CD4-positive, alpha-beta T cell (primary cell): ENCODE measurements at regions not wholly inside any gene's neighbourhood (a gene's known extent, or its start where the extent isn't known, plus 50 kb on each side); places are given as distances from the start of the nearest gene placed in this dataset.

Experiments used
- ATAC-seq: fragments of 200-7000 bp; cut with Tn5 transposase; one replicate; pipeline ENCODE4 v1.10.0; 2022; ENCODE audit warnings: mild to moderate bottlenecking; ENCODE audit not compliant: poor library complexity
- CTCF ChIA-PET: fragments of 350-600 bp; sonication (Branson Sonifier 250); formaldehyde crosslinking; loops from one replicate; lab custom pipeline; 2021; ENCODE audit warnings: antibody characterized with exemption, inconsistent platforms; lab: Charles Lee
- POLR2A ChIA-PET: fragments of 350-600 bp; sonication (Branson Sonifier 250); formaldehyde crosslinking; loops from one replicate; lab custom pipeline; 2021; ENCODE audit warnings: antibody characterized with exemption, inconsistent platforms; lab: Charles Lee
- DNase-seq, 14 experiments: peaks; one replicate each; pipeline ENCODE4 v3.0.0-alpha.2; 2013 to 2020; ENCODE audit warnings: mixed read lengths in 2 of 14
- H3K27ac ChIP-seq, 2 donors: one replicate each; pipeline versions ENCODE4 v1.5.1 to v1.7.0; 2013; ENCODE audit warnings: low read length in 2 of 2, low read depth in 1 of 2, mild to moderate bottlenecking in 1 of 2
- H3K27me3 ChIP-seq, 2 experiments: 1 replicate in 1 of 2; 2 replicates in 1 of 2; pipeline versions ENCODE4 v1.6.1 to v1.7.0; 2013; ENCODE audit warnings: low read length in 2 of 2, control low read depth in 1 of 2, mild to moderate bottlenecking in 1 of 2, moderate library complexity in 1 of 2; ENCODE audit not compliant: insufficient read depth in 2 of 2, control insufficient read depth in 1 of 2
- H3K36me3 ChIP-seq: one replicate; pipeline ENCODE4 v1.6.1; 2013; ENCODE audit warnings: low read length, control low read depth; ENCODE audit not compliant: insufficient read depth
- H3K4me1 ChIP-seq: one replicate; pipeline ENCODE4 v1.6.1; 2013; ENCODE audit warnings: low read length, control low read depth; ENCODE audit not compliant: insufficient read depth
- H3K4me3 ChIP-seq: one replicate; pipeline ENCODE4 v1.5.1; 2013; ENCODE audit warnings: mild to moderate bottlenecking, low read length, moderate library complexity
- H3K9me3 ChIP-seq, 2 experiments: 1 replicate in 1 of 2; 2 replicates in 1 of 2; pipeline versions ENCODE4 v1.6.1 to v1.7.0; 2013; ENCODE audit warnings: low read length in 2 of 2, mild to moderate bottlenecking in 2 of 2, control low read depth in 1 of 2, moderate library complexity in 1 of 2; ENCODE audit not compliant: control insufficient read depth in 1 of 2, insufficient read depth in 1 of 2
- H3K27ac Mint-ChIP-seq: one replicate; pipeline ENCODE4 v1.8.0; 2020; ENCODE audit warnings: mixed read lengths
- H3K27me3 Mint-ChIP-seq: one replicate; pipeline ENCODE4 v1.8.0; 2021; ENCODE audit warnings: mixed read lengths
- H3K36me3 Mint-ChIP-seq: one replicate; pipeline ENCODE4 v1.8.0; 2021; ENCODE audit warnings: low read depth, mixed read lengths
- H3K4me1 Mint-ChIP-seq: one replicate; pipeline ENCODE4 v1.8.0; 2021; ENCODE audit warnings: low read depth, mixed read lengths
- H3K4me3 Mint-ChIP-seq: one replicate; pipeline ENCODE4 v1.8.0; 2020; ENCODE audit warnings: mild to moderate bottlenecking, mixed read lengths
- H3K9me3 Mint-ChIP-seq: one replicate; pipeline ENCODE4 v1.8.0; 2020; ENCODE audit warnings: mixed read lengths
- CTCF ChIP-seq: fragments of 200-600 bp; IDR thresholded peaks from one replicate; pipeline ENCODE4 v1.8.0; 2022; ENCODE audit warnings: antibody characterized with exemption, mild to moderate bottlenecking
- intact Hi-C, 2 experiments: fragments of 100-400 bp; cut with DNase I in 1 of 2; cut with micrococcal nuclease in 1 of 2; formaldehyde crosslinking; loops; one replicate each; pipeline versions ENCODE4 v1.15.1 to v1.9.0; 2023 to 2025; cut with DNase I, micrococcal nuclease

- Mint-ChIP-seq H3K27ac (no peak overlapping the region), H3K27me3 (peaks cover 7% of the 10 kb centered on the region), H3K4me1 (no peaks in the 10 kb centered on the region), H3K36me3 (no peaks in the 10 kb centered on the region), H3K4me3 (no peak overlapping the region), H3K9me3 (no peaks in the 10 kb centered on the region)
- POLR2A ChIA-PET = no interaction called here
- intact Hi-C loops = no loop called here
- DNase-seq (no peak), ATAC-seq (no peak)
- Histone ChIP-seq H3K4me3 (no peak overlapping the region), H3K4me1 (no peaks in the 10 kb centered on the region), H3K36me3 (no peaks in the 10 kb centered on the region), H3K9me3 (no peaks in the 10 kb centered on the region), H3K27me3 (no peaks in the 10 kb centered on the region), H3K27ac (no peak overlapping the region)
- CTCF ChIA-PET = no interaction called here
- TF ChIP-seq CTCF = no peak
Measured at GRCh38 chr6:4435981-4436445, 300.6 kb upstream of the ECI2 start.

- H3K9me3 Mint-ChIP-seq = peaks cover 1% of the 10 kb centered on the region
- H3K9me3 ChIP-seq = no peaks in the 10 kb centered on the region
- no peaks in the 10 kb centered on the region for H3K4me1 Mint-ChIP-seq
- intact Hi-C loops = no loop called here
- no peak overlapping the region for H3K4me3 ChIP-seq
- H3K36me3 ChIP-seq = no peaks in the 10 kb centered on the region
- no peaks in the 10 kb centered on the region for H3K4me1 ChIP-seq
- TF ChIP-seq CTCF = no peak
- no peak overlapping the region for H3K4me3 Mint-ChIP-seq
- no peaks in the 10 kb centered on the region for H3K27me3 ChIP-seq
- ChIA-PET CTCF (interaction anchor here (1.1 kb wide), 1 partner anchor 11 kb away, joined by 4 read pairs; no protein-coding TSS in a partner anchor), POLR2A (no interaction called here)
- H3K27me3 Mint-ChIP-seq = peaks cover 7% of the 10 kb centered on the region
- ATAC-seq (no peak), DNase-seq (no peak)
- no peaks in the 10 kb centered on the region for H3K36me3 Mint-ChIP-seq
- H3K27ac Mint-ChIP-seq = no peak overlapping the region
- no peak overlapping the region for H3K27ac ChIP-seq
Measured at GRCh38 chr6:4434655-4435054, 299.3 kb upstream of the ECI2 start.

- intact Hi-C loops = no loop called here
- H3K9me3 ChIP-seq = no peaks in the 10 kb centered on the region
- Mint-ChIP-seq H3K27me3 (peaks cover 7% of the 10 kb centered on the region), H3K36me3 (no peaks in the 10 kb centered on the region), H3K4me1 (no peaks in the 10 kb centered on the region), H3K27ac (no peak overlapping the region), H3K4me3 (no peak overlapping the region), H3K9me3 (peaks cover 2% of the 10 kb centered on the region)
- TF ChIP-seq CTCF = no peak
- ATAC-seq (no peak), DNase-seq (no peak)
- no peaks in the 10 kb centered on the region for H3K27me3 ChIP-seq
- ChIA-PET CTCF (no interaction called here), POLR2A (no interaction called here)
- H3K36me3 ChIP-seq = no peaks in the 10 kb centered on the region
- H3K4me1 ChIP-seq = no peaks in the 10 kb centered on the region
- no peak overlapping the region for H3K4me3 ChIP-seq
- H3K27ac ChIP-seq = no peak overlapping the region
Measured at GRCh38 chr6:4433199-4433598, 297.8 kb upstream of the ECI2 start.
